Naive thymus-derived CD4-positive, alpha-beta T cell (primary cell): ENCODE measurements at regions not wholly inside any gene's neighbourhood (a gene's known extent, or its start where the extent isn't known, plus 50 kb on each side); places are given as distances from the start of the nearest gene placed in this dataset.
"Not testable (repeated sequence)": the region's sequence is repeated elsewhere in the genome, so short reads cannot be mapped to it uniquely, and the experiment has no call there.

Experiments
- ATAC-seq: fragments of 150-1000 bp; cut with Tn5 transposase; 2 replicates; pipeline ENCODE4 v1.10.0; 2021; ENCODE audit warnings: mild to moderate bottlenecking, moderate library complexity
- CTCF ChIA-PET: fragments of 350-600 bp; sonication (Branson Sonifier 250); formaldehyde crosslinking; loops from one replicate; lab custom pipeline; 2021; ENCODE audit warnings: antibody characterized with exemption; lab: Charles Lee
- POLR2A ChIA-PET: fragments of 350-600 bp; sonication (Branson Sonifier 250); formaldehyde crosslinking; loops from one replicate; lab custom pipeline; 2021; ENCODE audit warnings: antibody characterized with exemption, inconsistent platforms; lab: Charles Lee
- DNase-seq, 9 donors: peaks; one replicate each; pipeline versions ENCODE4 v3.0.0 to v3.0.0-alpha.2; 2020 to 2022; ENCODE audit warnings: mixed read lengths in 1 of 9
- H3K27ac ChIP-seq: one replicate; pipeline ENCODE4 v1.7.0; 2013; ENCODE audit warnings: mild to moderate bottlenecking, low read depth, low read length, moderate library complexity
- H3K27me3 ChIP-seq, 2 donors: one replicate each; pipeline ENCODE4 v1.7.0; 2013; ENCODE audit warnings: low read length in 2 of 2, mild to moderate bottlenecking in 2 of 2, moderate library complexity in 2 of 2; ENCODE audit not compliant: control insufficient read depth in 2 of 2, insufficient read depth in 2 of 2
- H3K36me3 ChIP-seq, 3 experiments: 1 replicate in 2 of 3; 2 replicates in 1 of 3; pipeline ENCODE4 v1.7.0; 2013; ENCODE audit warnings: low read length in 3 of 3, mild to moderate bottlenecking in 3 of 3, moderate library complexity in 1 of 3; ENCODE audit not compliant: insufficient read depth in 3 of 3, control insufficient read depth in 2 of 3
- H3K4me1 ChIP-seq, 2 donors: one replicate each; pipeline ENCODE4 v1.7.0; 2013; ENCODE audit warnings: low read length in 2 of 2, mild to moderate bottlenecking in 2 of 2, moderate library complexity in 1 of 2; ENCODE audit not compliant: control insufficient read depth in 2 of 2, insufficient read depth in 2 of 2
- H3K4me3 ChIP-seq: 2 replicates; pipeline ENCODE4 v1.7.0; 2013; ENCODE audit warnings: mild to moderate bottlenecking, low read length
- H3K9me3 ChIP-seq, 3 experiments: 1 replicate in 2 of 3; 2 replicates in 1 of 3; pipeline ENCODE4 v1.7.0; 2013; ENCODE audit warnings: low read length in 3 of 3; ENCODE audit not compliant: control insufficient read depth in 2 of 3
- H3K27ac Mint-ChIP-seq, 9 donors: one replicate each; pipeline ENCODE4 v1.8.0; 2020 to 2022; ENCODE audit warnings: mixed read lengths in 9 of 9, mild to moderate bottlenecking in 8 of 9, moderate library complexity in 5 of 9, inconsistent platforms in 2 of 9
- H3K27me3 Mint-ChIP-seq, 5 donors: one replicate each; pipeline ENCODE4 v1.8.0; 2021 to 2022; ENCODE audit warnings: mixed read lengths in 5 of 5, mild to moderate bottlenecking in 1 of 5
- H3K36me3 Mint-ChIP-seq, 5 donors: one replicate each; pipeline ENCODE4 v1.8.0; 2020 to 2022; ENCODE audit warnings: mixed read lengths in 5 of 5, mild to moderate bottlenecking in 3 of 5, inconsistent platforms in 1 of 5
- H3K4me1 Mint-ChIP-seq, 7 donors: one replicate each; pipeline ENCODE4 v1.8.0; 2020 to 2022; ENCODE audit warnings: mixed read lengths in 7 of 7, mild to moderate bottlenecking in 3 of 7, inconsistent platforms in 1 of 7
- H3K4me3 Mint-ChIP-seq, 10 donors: one replicate each; pipeline ENCODE4 v1.8.0; 2020 to 2022; ENCODE audit warnings: mild to moderate bottlenecking in 10 of 10, mixed read lengths in 10 of 10, moderate library complexity in 6 of 10, inconsistent platforms in 2 of 10
- H3K9me3 Mint-ChIP-seq, 11 donors: one replicate each; pipeline ENCODE4 v1.8.0; 2020 to 2022; ENCODE audit warnings: mixed read lengths in 11 of 11, mild to moderate bottlenecking in 4 of 11, inconsistent platforms in 1 of 11, moderate library complexity in 1 of 11
- intact Hi-C, 2 donors: fragments of 100-400 bp; cut with micrococcal nuclease; formaldehyde crosslinking; loops; one replicate each; pipeline ENCODE4 v1.15.1; 2023

- H3K9me3 Mint-ChIP-seq, CTCF ChIA-PET, H3K27me3 ChIP-seq: not testable (repeated sequence)
Observed at GRCh38 chrY:3288063-3288462, 290.8 kb upstream of the TGIF2LY start.

GRCh38 chrY:3297235-3297634, 281.6 kb upstream of the TGIF2LY start:
- not testable (repeated sequence) for H3K4me3 ChIP-seq

More at GRCh38 chrY:3288063-3288462, 290.8 kb upstream of the TGIF2LY start:
- H3K27me3 Mint-ChIP-seq, H3K36me3 Mint-ChIP-seq, H3K9me3 ChIP-seq, H3K4me1 ChIP-seq, POLR2A ChIA-PET, H3K27ac ChIP-seq, H3K4me1 Mint-ChIP-seq, DNase-seq, intact Hi-C loops, H3K4me3 ChIP-seq, H3K4me3 Mint-ChIP-seq, H3K27ac Mint-ChIP-seq, H3K36me3 ChIP-seq, ATAC-seq: not testable (repeated sequence)

GRCh38 chrY:3319988-3320387, 258.9 kb upstream of the TGIF2LY start:
- H3K4me1 Mint-ChIP-seq, H3K4me1 ChIP-seq, H3K27ac ChIP-seq, H3K36me3 Mint-ChIP-seq, H3K9me3 Mint-ChIP-seq, H3K4me3 Mint-ChIP-seq, CTCF ChIA-PET, H3K36me3 ChIP-seq, ATAC-seq, POLR2A ChIA-PET, intact Hi-C loops, DNase-seq, H3K27me3 Mint-ChIP-seq, H3K27me3 ChIP-seq, H3K27ac Mint-ChIP-seq, H3K4me3 ChIP-seq, H3K9me3 ChIP-seq: not testable (repeated sequence)

More at GRCh38 chrY:3297235-3297634, 281.6 kb upstream of the TGIF2LY start:
- H3K9me3 ChIP-seq, H3K36me3 ChIP-seq, H3K4me3 Mint-ChIP-seq, H3K9me3 Mint-ChIP-seq, POLR2A ChIA-PET, H3K27me3 Mint-ChIP-seq, H3K4me1 Mint-ChIP-seq, H3K27ac Mint-ChIP-seq, DNase-seq, H3K36me3 Mint-ChIP-seq, CTCF ChIA-PET, ATAC-seq, H3K27ac ChIP-seq, H3K27me3 ChIP-seq, intact Hi-C loops, H3K4me1 ChIP-seq: not testable (repeated sequence)

- POLR2A ChIA-PET: not testable (repeated sequence)
Observed at GRCh38 chrY:3367535-3367934, 211.3 kb upstream of the TGIF2LY start.

GRCh38 chrY:3368459-3368858, 210.4 kb upstream of the TGIF2LY start:
- H3K36me3 ChIP-seq, H3K27ac Mint-ChIP-seq, H3K4me3 ChIP-seq, POLR2A ChIA-PET, H3K9me3 ChIP-seq, ATAC-seq, H3K4me1 Mint-ChIP-seq, H3K27ac ChIP-seq, H3K4me1 ChIP-seq, H3K4me3 Mint-ChIP-seq, intact Hi-C loops, CTCF ChIA-PET, H3K27me3 ChIP-seq, DNase-seq, H3K36me3 Mint-ChIP-seq, H3K27me3 Mint-ChIP-seq, H3K9me3 Mint-ChIP-seq: not testable (repeated sequence)

More at GRCh38 chrY:3367535-3367934, 211.3 kb upstream of the TGIF2LY start:
- H3K27me3 Mint-ChIP-seq, H3K36me3 ChIP-seq, intact Hi-C loops, H3K4me3 Mint-ChIP-seq, CTCF ChIA-PET, H3K27ac ChIP-seq, H3K27me3 ChIP-seq, H3K9me3 ChIP-seq, H3K4me1 Mint-ChIP-seq, H3K9me3 Mint-ChIP-seq, H3K4me1 ChIP-seq, DNase-seq, H3K27ac Mint-ChIP-seq, H3K36me3 Mint-ChIP-seq, ATAC-seq, H3K4me3 ChIP-seq: not testable (repeated sequence)

- intact Hi-C loops, H3K36me3 ChIP-seq, H3K4me3 Mint-ChIP-seq, ATAC-seq, H3K27me3 Mint-ChIP-seq, CTCF ChIA-PET, H3K4me3 ChIP-seq, H3K27me3 ChIP-seq, DNase-seq, H3K4me1 Mint-ChIP-seq, H3K9me3 ChIP-seq, H3K27ac ChIP-seq, H3K27ac Mint-ChIP-seq, H3K36me3 Mint-ChIP-seq, H3K9me3 Mint-ChIP-seq, POLR2A ChIA-PET, H3K4me1 ChIP-seq: not testable (repeated sequence)
Observed at GRCh38 chrY:3391508-3391907, 187.4 kb upstream of the TGIF2LY start.

GRCh38 chrY:3404241-3404640, 174.6 kb upstream of the TGIF2LY start:
- POLR2A ChIA-PET: not testable (repeated sequence)

More at GRCh38 chrY:3404241-3404640, 174.6 kb upstream of the TGIF2LY start:
- H3K27me3 Mint-ChIP-seq, H3K27ac ChIP-seq, H3K4me3 ChIP-seq, H3K27ac Mint-ChIP-seq, H3K9me3 ChIP-seq, CTCF ChIA-PET, intact Hi-C loops, H3K4me3 Mint-ChIP-seq, H3K4me1 Mint-ChIP-seq, H3K4me1 ChIP-seq, H3K36me3 Mint-ChIP-seq, H3K9me3 Mint-ChIP-seq, H3K27me3 ChIP-seq, H3K36me3 ChIP-seq, DNase-seq, ATAC-seq: not testable (repeated sequence)
